ENCODE measurements at regions not wholly inside any gene's neighbourhood (a gene's known extent, or its start where the extent isn't known, plus 50 kb on each side); places are given as distances from the start of the nearest gene placed in this dataset.

- intact Hi-C loops (cut with DNase I): no loop called here
- Histone ChIP-seq H3K36me3 (no peaks in the 10 kb centered on the region), H3K9ac (ENCODE audit: low read depth in 2 of 2, low read length in 2 of 2) (no peak overlapping the region), H3K4me3 (no peak overlapping the region), H3K27me3 (no peaks in the 10 kb centered on the region), H3K4me1 (no peaks in the 10 kb centered on the region), H3K9me3 (no peaks in the 10 kb centered on the region), H3K27ac (no peak overlapping the region)
- no peak for TF ChIP-seq CTCF (IDR thresholded peaks at IDR 0.05)
- no peak for DNase-seq
Observed at GRCh38 chr9:105147110-105147871, 97.2 kb upstream of the SLC44A1 start.

- no peak for DNase-seq
- intact Hi-C loops (cut with DNase I): no loop called here
- no peaks in the 10 kb centered on the region for H3K36me3 ChIP-seq
- H3K4me1 ChIP-seq: no peaks in the 10 kb centered on the region
- no peaks in the 10 kb centered on the region for H3K9me3 ChIP-seq
- H3K4me3 ChIP-seq: no peak overlapping the region
- H3K27me3 ChIP-seq: no peaks in the 10 kb centered on the region
- no peak overlapping the region for H3K27ac ChIP-seq
- no peak for TF ChIP-seq CTCF (IDR thresholded peaks at IDR 0.05)
- no peak overlapping the region for H3K9ac ChIP-seq (ENCODE audit: low read depth in 2 of 2, low read length in 2 of 2)
Observed at GRCh38 chr9:105148328-105149006, 96.0 kb upstream of the SLC44A1 start.

- Histone ChIP-seq H3K4me1 (no peaks in the 10 kb centered on the region), H3K9ac (ENCODE audit: low read depth in 2 of 2, low read length in 2 of 2) (no peak overlapping the region), H3K27ac (no peak overlapping the region), H3K36me3 (no peaks in the 10 kb centered on the region), H3K27me3 (no peaks in the 10 kb centered on the region), H3K9me3 (no peaks in the 10 kb centered on the region), H3K4me3 (no peak overlapping the region)
- intact Hi-C loops (cut with DNase I): no loop called here
- TF ChIP-seq CTCF (IDR thresholded peaks at IDR 0.05): no peak
- no peak for DNase-seq
Observed at GRCh38 chr9:105150991-105151685, 93.3 kb upstream of the SLC44A1 start.

- DNase-seq: no peak
- no peak overlapping the region for H3K9ac ChIP-seq (ENCODE audit: low read depth in 2 of 2, low read length in 2 of 2)
- H3K36me3 ChIP-seq: no peaks in the 10 kb centered on the region
- H3K27ac ChIP-seq: no peak overlapping the region
- H3K4me3 ChIP-seq: no peak overlapping the region
- intact Hi-C loops (cut with DNase I): no loop called here
- H3K27me3 ChIP-seq: no peaks in the 10 kb centered on the region
- TF ChIP-seq CTCF (IDR thresholded peaks at IDR 0.05): no peak
- no peaks in the 10 kb centered on the region for H3K9me3 ChIP-seq
- no peaks in the 10 kb centered on the region for H3K4me1 ChIP-seq
Observed at GRCh38 chr9:105151686-105151995, 92.8 kb upstream of the SLC44A1 start.

- no peaks in the 10 kb centered on the region for H3K4me1 ChIP-seq
- H3K9ac ChIP-seq (ENCODE audit: low read depth in 2 of 2, low read length in 2 of 2): no peak overlapping the region
- no peak overlapping the region for H3K4me3 ChIP-seq
- H3K27ac ChIP-seq: no peak overlapping the region
- no peaks in the 10 kb centered on the region for H3K36me3 ChIP-seq
- H3K9me3 ChIP-seq: no peaks in the 10 kb centered on the region
- DNase-seq: no peak
- intact Hi-C loops (cut with DNase I): loop anchor here (5.0 kb wide), 1 partner anchor 263 kb away; no protein-coding TSS in a partner anchor
- no peak for TF ChIP-seq CTCF (IDR thresholded peaks at IDR 0.05)
- no peaks in the 10 kb centered on the region for H3K27me3 ChIP-seq
Observed at GRCh38 chr9:105154723-105155191, 89.7 kb upstream of the SLC44A1 start.

Data from colonic mucosa (tissue), 4 donors.